Mucosa of descending colon (tissue), 3 donors: ENCODE measurements at regions not wholly inside any gene's neighbourhood (a gene's known extent, or its start where the extent isn't known, plus 50 kb on each side); places are given as distances from the start of the nearest gene placed in this dataset.

Source experiments
- ATAC-seq: fragments of 200-7000 bp; cut with Tn5 transposase; one replicate; pipeline ENCODE4 v1.9.1; 2020; ENCODE audit warnings: mild to moderate bottlenecking, moderate library complexity
- DNase-seq, 3 donors: peaks; one replicate each; pipeline ENCODE4 v3.0.0-alpha.2; 2020
- H3K36me3 ChIP-seq: fragments of 200-600 bp; one replicate; pipeline ENCODE4 v1.8.0; 2021; ENCODE audit warnings: low read depth, mild to moderate bottlenecking
- H3K4me1 ChIP-seq: fragments of 200-600 bp; one replicate; pipeline ENCODE4 v1.8.0; 2021; ENCODE audit warnings: low read depth, mild to moderate bottlenecking
- H3K4me3 ChIP-seq: fragments of 200-600 bp; one replicate; pipeline ENCODE4 v1.8.0; 2021; ENCODE audit warnings: mild to moderate bottlenecking
- H3K9me3 ChIP-seq: fragments of 200-600 bp; one replicate; pipeline ENCODE4 v1.8.0; 2021; ENCODE audit warnings: mild to moderate bottlenecking
- CTCF ChIP-seq: fragments of 200-600 bp; IDR thresholded peaks from one replicate; pipeline ENCODE4 v1.8.0; 2022; ENCODE audit warnings: antibody characterized with exemption, mild to moderate bottlenecking
- intact Hi-C, 2 donors: fragments of 100-400 bp; cut with DNase I in 1 of 2; cut with micrococcal nuclease in 1 of 2; formaldehyde crosslinking; loops; one replicate each; pipeline versions ENCODE4 v1.11.0 to v1.11.1; 2022; cut with DNase I, micrococcal nuclease
- donor health status: DM: no; HTN: no; CAD: no; lungs with moderate emphysema.
- donor health status: DM: no; HTN: no; CAD: no.
- donor health status: DM: no; HTN: yes; CAD: no.

- no peak for ATAC-seq
- H3K4me3 ChIP-seq, result no peak overlapping the region
- TF ChIP-seq CTCF, result no peak
- intact Hi-C loops, result no loop called here
- no peaks in the 10 kb centered on the region for H3K9me3 ChIP-seq
- no peaks in the 10 kb centered on the region for H3K36me3 ChIP-seq
- no peaks in the 10 kb centered on the region for H3K4me1 ChIP-seq
- DNase-seq, result no peak
Measured at GRCh38 chr1:34279971-34280370, 103.3 kb downstream of the C1orf94 start.

GRCh38 chr1:34280509-34280908, 103.8 kb downstream of the C1orf94 start:
- no peaks in the 10 kb centered on the region for H3K36me3 ChIP-seq
- H3K9me3 ChIP-seq, result no peaks in the 10 kb centered on the region
- intact Hi-C loops, result no loop called here
- no peak overlapping the region for H3K4me3 ChIP-seq
- ATAC-seq (no peak), DNase-seq (no peak)
- TF ChIP-seq CTCF, result no peak
- no peaks in the 10 kb centered on the region for H3K4me1 ChIP-seq

GRCh38 chr1:34283142-34283541, 106.4 kb downstream of the C1orf94 start:
- Histone ChIP-seq H3K4me1 (no peaks in the 10 kb centered on the region), H3K9me3 (no peaks in the 10 kb centered on the region), H3K4me3 (no peak overlapping the region), H3K36me3 (no peaks in the 10 kb centered on the region)
- no peak for TF ChIP-seq CTCF
- intact Hi-C loops, result no loop called here
- DNase-seq (no peak), ATAC-seq (no peak)

- Histone ChIP-seq H3K4me1 (no peaks in the 10 kb centered on the region), H3K36me3 (no peaks in the 10 kb centered on the region), H3K4me3 (no peak overlapping the region), H3K9me3 (no peaks in the 10 kb centered on the region)
- intact Hi-C loops, result no loop called here
- DNase-seq, result no peak
- no peak for ATAC-seq
- TF ChIP-seq CTCF, result no peak
Measured at GRCh38 chr1:34286511-34286910, 109.8 kb downstream of the C1orf94 start.

GRCh38 chr1:34290831-34291230, 114.1 kb downstream of the C1orf94 start:
- TF ChIP-seq CTCF, result no peak
- DNase-seq (no peak), ATAC-seq (no peak)
- H3K4me1 ChIP-seq, result no peaks in the 10 kb centered on the region
- no peaks in the 10 kb centered on the region for H3K9me3 ChIP-seq
- no peak overlapping the region for H3K4me3 ChIP-seq
- no peaks in the 10 kb centered on the region for H3K36me3 ChIP-seq
- intact Hi-C loops, result no loop called here

- intact Hi-C loops, result no loop called here
- H3K4me3 ChIP-seq, result no peak overlapping the region
- ATAC-seq (no peak), DNase-seq (no peak)
- no peak for TF ChIP-seq CTCF
- no peaks in the 10 kb centered on the region for H3K9me3 ChIP-seq
- no peaks in the 10 kb centered on the region for H3K4me1 ChIP-seq
- H3K36me3 ChIP-seq, result no peaks in the 10 kb centered on the region
Measured at GRCh38 chr1:34292472-34292871, 115.8 kb downstream of the C1orf94 start.
